GM08714 (cell line): ENCODE measurements at regions not wholly inside any gene's neighbourhood (a gene's known extent, or its start where the extent isn't known, plus 50 kb on each side); places are given as distances from the start of the nearest gene placed in this dataset.

ENCODE experiments used
- H3K4me3 ChIP-seq: fragments of 200-500 bp; sonication (Bioruptor generic); 2 replicates; pipeline ENCODE4 v1.5.1; 2014; ENCODE audit warnings: mild to moderate bottlenecking, low read length, inconsistent platforms
- ZNF274 ChIP-seq: IDR thresholded peaks from 2 replicates; pipeline ENCODE4 v1.6.1; 2012; ENCODE audit warnings: mild to moderate bottlenecking, low read depth, low read length

DNA sequence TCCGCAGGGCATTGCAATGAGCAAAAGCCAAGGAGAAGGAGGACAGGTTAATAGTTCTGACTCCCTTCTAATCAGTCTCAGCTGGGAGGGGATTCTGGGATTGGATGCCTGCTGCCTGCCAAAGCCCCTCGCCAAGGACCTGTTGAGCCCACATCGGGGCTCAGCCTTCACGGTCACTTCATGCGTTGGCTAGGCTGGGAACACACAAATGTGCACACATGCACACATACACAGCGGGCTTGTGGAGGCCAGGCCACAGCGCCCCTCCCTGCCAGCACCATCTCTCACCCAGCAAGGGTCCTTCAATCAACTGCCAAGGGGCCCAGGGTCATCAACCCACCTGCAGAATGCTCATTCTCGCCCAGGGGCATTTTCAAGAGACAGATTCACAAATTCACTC, 113.9 kb downstream of the C5orf15 start:
- H3K4me3 ChIP-seq, result no peak overlapping the region
- TF ChIP-seq ZNF274, result no peak

GRCh38 chr5:133853646-133854365, 114.6 kb downstream of the C5orf15 start:
- no peak overlapping the region for H3K4me3 ChIP-seq
- TF ChIP-seq ZNF274, result no peak

GRCh38 chr5:133851521-133851920, 116.9 kb downstream of the C5orf15 start:
- no peak for TF ChIP-seq ZNF274
- no peak overlapping the region for H3K4me3 ChIP-seq

GRCh38 chr5:133850811-133851210, 117.6 kb downstream of the C5orf15 start:
- H3K4me3 ChIP-seq, result no peak overlapping the region
- no peak for TF ChIP-seq ZNF274

DNA sequence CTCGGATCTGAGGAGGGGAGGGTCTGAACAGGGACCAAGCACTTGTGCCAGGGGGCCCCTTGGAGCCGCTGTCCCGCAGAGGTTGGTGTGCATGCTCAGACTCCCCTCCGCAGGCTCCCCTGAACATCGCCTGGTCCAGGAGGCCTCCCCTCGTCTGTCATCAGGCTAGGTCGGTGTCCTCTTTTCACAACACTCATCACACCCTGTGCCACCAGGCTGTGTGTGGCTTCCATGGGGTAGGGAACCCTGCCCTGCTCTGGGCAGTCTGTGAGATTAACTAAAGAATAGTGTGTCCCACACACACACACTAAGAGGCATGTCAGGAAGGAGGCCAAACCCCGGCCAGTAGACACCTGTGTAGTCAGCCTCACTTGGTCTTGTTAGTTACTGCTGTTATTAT, 119.3 kb downstream of the C5orf15 start:
- H3K4me3 ChIP-seq, result no peak overlapping the region
- TF ChIP-seq ZNF274, result no peak

DNA sequence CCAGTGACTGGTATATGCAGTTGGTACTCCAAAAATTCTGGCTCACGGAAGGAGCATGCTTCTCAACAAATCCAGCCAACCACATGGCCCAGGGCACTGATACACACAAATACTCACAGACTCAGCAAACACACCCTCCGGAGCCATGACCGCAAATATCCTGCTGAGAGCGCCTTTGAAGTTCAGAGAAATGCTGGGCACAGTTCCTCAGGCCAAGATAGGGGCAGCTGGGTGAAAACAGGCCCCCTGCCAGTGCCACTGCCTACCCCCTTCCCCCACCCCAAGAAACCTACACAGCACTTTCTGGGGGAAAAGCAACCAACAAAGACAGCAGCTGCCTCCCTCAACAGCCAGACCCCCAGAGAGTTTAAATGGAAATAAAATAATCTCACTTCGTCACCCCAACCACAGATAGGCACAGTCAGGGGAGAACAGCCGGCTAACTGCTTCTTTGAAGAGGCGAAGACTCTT, 120.0 kb downstream of the C5orf15 start:
- no peak overlapping the region for H3K4me3 ChIP-seq
- no peak for TF ChIP-seq ZNF274

GRCh38 chr5:133847886-133848285, 120.5 kb downstream of the C5orf15 start:
- no peak overlapping the region for H3K4me3 ChIP-seq
- TF ChIP-seq ZNF274, result no peak

- no peak overlapping the region for H3K4me3 ChIP-seq
- TF ChIP-seq ZNF274, result no peak
Observed at GRCh38 chr5:133847301-133847700, 121.1 kb downstream of the C5orf15 start.

DNA sequence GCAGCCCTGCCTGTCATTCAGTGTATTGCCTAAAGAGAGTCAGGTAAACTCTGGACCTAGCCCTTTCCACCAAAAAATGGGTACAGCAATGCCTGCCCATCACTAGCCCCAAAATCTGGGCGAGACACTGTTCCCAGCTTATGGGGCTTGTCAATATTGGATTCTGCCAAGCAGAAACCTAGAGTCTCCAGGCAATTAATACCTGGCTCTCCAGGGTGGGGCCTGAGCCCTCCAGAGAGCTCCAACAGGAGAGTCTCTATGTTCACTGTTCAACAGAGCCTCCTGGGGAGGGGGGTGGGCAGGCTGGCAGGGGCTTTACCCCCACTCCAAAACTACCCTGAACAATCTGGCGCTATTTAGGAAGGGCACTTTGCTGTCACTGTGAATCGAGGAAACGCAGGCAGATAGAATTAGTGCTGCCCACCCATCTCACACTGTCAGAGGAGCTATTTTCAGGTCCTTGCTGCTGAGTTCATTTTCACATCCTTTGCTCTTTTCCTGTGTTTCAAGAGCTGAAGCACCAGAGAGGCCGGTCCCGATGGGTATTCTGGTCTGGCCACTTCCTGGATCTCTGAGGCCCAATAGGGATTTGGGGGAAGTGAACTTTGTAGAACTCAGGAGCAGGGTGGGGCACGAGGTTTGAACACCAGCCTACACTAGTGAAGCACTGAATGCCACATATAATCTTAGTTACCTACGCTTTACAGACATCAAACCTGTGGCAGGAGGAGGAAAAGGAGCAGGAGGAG, 121.8 kb downstream of the C5orf15 start:
- no peak overlapping the region; the same call in 1 of the 2 replicates for H3K4me3 ChIP-seq

GRCh38 chr5:133845271-133845670, 123.2 kb downstream of the C5orf15 start:
- no peak for TF ChIP-seq ZNF274

More for the DNA sequence above, 121.8 kb downstream of the C5orf15 start:
- TF ChIP-seq ZNF274, result no peak

GRCh38 chr5:133844836-133845235, 123.6 kb downstream of the C5orf15 start:
- TF ChIP-seq ZNF274, result no peak
- H3K4me3 ChIP-seq, result no peak overlapping the region

More at GRCh38 chr5:133845271-133845670, 123.2 kb downstream of the C5orf15 start:
- H3K4me3 ChIP-seq, result no peak overlapping the region

DNA sequence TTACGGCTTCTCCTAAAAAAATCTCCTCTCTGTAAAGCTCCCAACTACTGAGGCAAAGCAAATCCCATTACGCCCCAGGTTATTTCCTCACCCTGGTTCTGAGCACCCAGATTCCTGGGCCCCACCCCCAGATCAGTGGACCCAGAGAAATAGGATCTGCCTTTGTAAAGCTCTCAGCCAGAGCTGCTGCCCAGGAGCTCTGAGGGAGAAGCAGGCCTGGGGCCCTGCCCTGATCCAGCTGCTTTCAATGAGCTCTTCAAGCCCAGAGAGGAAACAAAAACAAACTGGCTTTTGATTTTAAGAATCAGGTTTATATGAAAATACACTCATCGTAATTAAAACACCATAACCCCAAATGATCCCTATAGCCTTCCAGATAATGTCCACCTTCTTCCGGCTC, 124.5 kb downstream of the C5orf15 start:
- no peak overlapping the region for H3K4me3 ChIP-seq
- TF ChIP-seq ZNF274, result no peak

DNA sequence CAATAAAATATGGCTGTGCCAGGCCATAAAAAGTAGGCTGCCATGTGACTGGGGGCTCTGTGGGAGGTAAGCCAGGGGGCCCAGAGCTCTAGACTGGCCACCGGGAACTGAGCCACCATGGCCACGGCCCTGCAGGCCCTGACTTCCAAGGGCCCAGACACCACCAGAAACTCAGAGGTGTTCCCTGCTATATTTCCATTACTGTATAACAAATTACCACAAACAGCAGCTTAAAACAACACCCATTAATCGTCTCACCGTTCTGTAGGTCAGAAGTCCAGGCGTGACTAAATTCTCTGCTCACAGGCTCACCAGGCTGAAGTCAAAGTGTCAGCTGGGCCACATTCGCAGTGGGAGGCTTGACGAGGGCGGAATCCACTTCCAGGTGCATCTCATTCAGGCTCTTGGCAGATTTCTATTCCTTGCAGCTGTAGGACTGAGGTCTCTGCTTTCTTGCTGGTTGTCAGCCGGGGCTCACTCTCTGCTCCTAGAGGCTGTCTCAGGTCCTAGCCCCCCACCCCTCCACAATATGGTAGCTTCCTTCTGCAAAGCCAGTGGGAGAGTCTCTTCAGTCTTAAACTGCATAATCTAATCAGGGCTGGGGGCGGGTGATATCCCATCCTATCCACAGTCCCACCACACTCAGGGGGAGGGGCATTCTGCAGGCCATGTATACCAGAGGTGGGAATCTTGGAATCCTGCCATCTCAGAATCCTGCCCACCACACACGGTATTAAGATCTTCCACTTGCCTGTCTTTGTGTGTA, 125.4 kb downstream of the C5orf15 start:
- no peak for TF ChIP-seq ZNF274
- H3K4me3 ChIP-seq, result no peak overlapping the region
